ENCODE measurements at regions not wholly inside any gene's neighbourhood (a gene's known extent, or its start where the extent isn't known, plus 50 kb on each side); places are given as distances from the start of the nearest gene placed in this dataset.

- Histone ChIP-seq H3K4me3 (ENCODE audit: low read depth in 1 of 3, low read length in 3 of 3) (no peak overlapping the region), H3K4me1 (ENCODE audit: control insufficient read depth in 4 of 4, insufficient read depth in 4 of 4, low read length in 3 of 4) (peaks cover 0 to 3% (median 0%) of the 10 kb centered on the region in 4 donors), H3K9me3 (ENCODE audit: control insufficient read depth in 4 of 4, low read length in 3 of 4) (no peaks in the 10 kb centered on the region), H3K27ac (ENCODE audit: low read depth in 1 of 2, low read length in 2 of 2) (no peak overlapping the region), H3K27me3 (ENCODE audit: control insufficient read depth in 4 of 4, insufficient read depth in 4 of 4, low read length in 3 of 4) (no peaks in the 10 kb centered on the region), H3K9ac (ENCODE audit: low read depth in 1 of 2, low read length in 2 of 2) (no peak overlapping the region), H3K36me3 (ENCODE audit: control insufficient read depth in 4 of 4, insufficient read depth in 3 of 4, low read depth in 1 of 4, low read length in 3 of 4) (no peaks in the 10 kb centered on the region)
- WGBS, result 62% methylated on average over 3 of the region's 3 CpGs
- DNase-seq (ENCODE audit: low spot score), result no peak
- no peak for TF ChIP-seq HNF4A (conservative IDR thresholded peaks at IDR 0.05)
Measured at GRCh38 chr5:138649775-138650174, 74.6 kb upstream of the HSPA9 start.

GRCh38 chr5:138649316-138649720 is 74.1 kb upstream of the HSPA9 start:
- DNase-seq (ENCODE audit: low spot score), result no peak
- Histone ChIP-seq H3K4me1 (ENCODE audit: control insufficient read depth in 4 of 4, insufficient read depth in 4 of 4, low read length in 3 of 4) (no peaks in the 10 kb centered on the region), H3K9ac (ENCODE audit: low read depth in 1 of 2, low read length in 2 of 2) (no peak overlapping the region), H3K27me3 (ENCODE audit: control insufficient read depth in 4 of 4, insufficient read depth in 4 of 4, low read length in 3 of 4) (no peaks in the 10 kb centered on the region), H3K27ac (ENCODE audit: low read depth in 1 of 2, low read length in 2 of 2) (no peak overlapping the region), H3K36me3 (ENCODE audit: control insufficient read depth in 4 of 4, insufficient read depth in 3 of 4, low read depth in 1 of 4, low read length in 3 of 4) (no peaks in the 10 kb centered on the region), H3K4me3 (ENCODE audit: low read depth in 1 of 3, low read length in 3 of 3) (no peak overlapping the region), H3K9me3 (ENCODE audit: control insufficient read depth in 4 of 4, low read length in 3 of 4) (no peaks in the 10 kb centered on the region)
- 87% methylated on average over 9 of the region's 9 CpGs for WGBS
- no peak for TF ChIP-seq RXRA (IDR thresholded peaks at IDR 0.05)
- TF ChIP-seq RAD21 (IDR thresholded peaks at IDR 0.05), result no peak
- no peak for TF ChIP-seq EGR1 (IDR thresholded peaks at IDR 0.05; ENCODE audit: low read depth in 2 of 2)
- TF ChIP-seq NR2F2 (IDR thresholded peaks at IDR 0.05), result no peak
- no peak for TF ChIP-seq TAF1 (conservative IDR thresholded peaks at IDR 0.05)
- TF ChIP-seq YY1 (IDR thresholded peaks at IDR 0.05), result no peak
- TF ChIP-seq FOXA2 (IDR thresholded peaks at IDR 0.05), result no peak
- no peak for TF ChIP-seq REST (IDR thresholded peaks at IDR 0.05)
- no peak for TF ChIP-seq FOXA1 (IDR thresholded peaks at IDR 0.05)
- TF ChIP-seq GABPA (IDR thresholded peaks at IDR 0.05 in 1 of 2, conservative IDR thresholded peaks at IDR 0.05 in 1 of 2), result no peak
- TF ChIP-seq HNF4A (conservative IDR thresholded peaks at IDR 0.05), result no peak

- Histone ChIP-seq H3K4me3 (ENCODE audit: low read depth in 1 of 3, low read length in 3 of 3) (no peak overlapping the region), H3K27me3 (ENCODE audit: control insufficient read depth in 4 of 4, insufficient read depth in 4 of 4, low read length in 3 of 4) (no peaks in the 10 kb centered on the region), H3K36me3 (ENCODE audit: control insufficient read depth in 4 of 4, insufficient read depth in 3 of 4, low read depth in 1 of 4, low read length in 3 of 4) (no peaks in the 10 kb centered on the region), H3K27ac (ENCODE audit: low read depth in 1 of 2, low read length in 2 of 2) (no peak overlapping the region), H3K9ac (ENCODE audit: low read depth in 1 of 2, low read length in 2 of 2) (no peak overlapping the region), H3K4me1 (ENCODE audit: control insufficient read depth in 4 of 4, insufficient read depth in 4 of 4, low read length in 3 of 4) (no peaks in the 10 kb centered on the region), H3K9me3 (ENCODE audit: control insufficient read depth in 4 of 4, low read length in 3 of 4) (no peaks in the 10 kb centered on the region)
- TF ChIP-seq GABPA (IDR thresholded peaks at IDR 0.05 in 1 of 2, conservative IDR thresholded peaks at IDR 0.05 in 1 of 2) (no peak), ZBTB33 (IDR thresholded peaks at IDR 0.05) (no peak), RXRA (IDR thresholded peaks at IDR 0.05) (no peak), FOXA1 (IDR thresholded peaks at IDR 0.05) (no peak), RAD21 (IDR thresholded peaks at IDR 0.05) (no peak), MAX (IDR thresholded peaks at IDR 0.05) (no peak), FOXA2 (IDR thresholded peaks at IDR 0.05) (no peak), YY1 (IDR thresholded peaks at IDR 0.05) (no peak), JUND (IDR thresholded peaks at IDR 0.05) (no peak)
- TF ChIP-seq, protein P1, sequence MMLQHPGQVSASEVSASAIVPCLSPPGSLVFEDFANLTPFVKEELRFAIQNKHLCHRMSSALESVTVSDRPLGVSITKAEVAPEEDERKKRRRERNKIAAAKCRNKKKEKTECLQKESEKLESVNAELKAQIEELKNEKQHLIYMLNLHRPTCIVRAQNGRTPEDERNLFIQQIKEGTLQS (IDR thresholded peaks at IDR 0.05), result no peak
- 97% methylated on average over 2 of the region's 2 CpGs for WGBS
- no peak for DNase-seq (ENCODE audit: low spot score)
Measured at GRCh38 chr5:138648841-138649240, 73.6 kb upstream of the HSPA9 start.
